ENCODE measurements at regions not wholly inside any gene's neighbourhood (a gene's known extent, or its start where the extent isn't known, plus 50 kb on each side); places are given as distances from the start of the nearest gene placed in this dataset.

GRCh38 chr12:90854136-90854689 lies 100.8 kb downstream of the CCER1 start:
- TF ChIP-seq GATA3 (IDR thresholded peaks at IDR 0.05; ENCODE audit: low read depth, low read length): no peak
- TF ChIP-seq GATA2 (IDR thresholded peaks at IDR 0.05; ENCODE audit: low read depth, low read length): no peak

Data from SH-SY5Y (cell line).